IMR-90 (cell line): ENCODE measurements at regions not wholly inside any gene's neighbourhood (a gene's known extent, or its start where the extent isn't known, plus 50 kb on each side); places are given as distances from the start of the nearest gene placed in this dataset.
"Not testable (repeated sequence)": the region's sequence is repeated elsewhere in the genome, so short reads cannot be mapped to it uniquely, and the experiment has no call there.

Experiments
- ATAC-seq: fragments of 200-7000 bp; cut with Tn5 transposase; 2 replicates; pipeline ENCODE4 v1.9.1; 2020; ENCODE audit warnings: low read depth, mild to moderate bottlenecking, moderate library complexity
- BruUV-seq: library from RNA; stranded (reverse); fragments of 400-500 nt; replicated peaks from 2 replicates; lab custom pipeline; 2021; lab: Mats Ljungman, UMichigan
- CTCF ChIA-PET: fragments of 300-600 bp; formaldehyde crosslinking; extraction: SDS; loops from one replicate; lab custom pipeline; 2021; ENCODE audit warnings: antibody characterized with exemption; lab: Yijun Ruan, JAX
- POLR2A ChIA-PET: fragments of 300-600 bp; sonication (Branson Sonifier 250); formaldehyde crosslinking; loops from one replicate; lab custom pipeline; 2022; ENCODE audit warnings: antibody characterized with exemption; ENCODE audit not compliant: unreplicated experiment; lab: Charles Lee
- DNase-seq: peaks from one replicate; pipeline ENCODE4 v3.0.0; 2013
- H2AFZ ChIP-seq: replicated peaks from 2 replicates; pipeline ENCODE3; 2013; ENCODE audit warnings: low read length, mild to moderate bottlenecking; ENCODE audit not compliant: poor library complexity
- H2AK5ac ChIP-seq: 2 replicates; pipeline ENCODE4 v1.6.1; 2013; ENCODE audit warnings: low read depth, low read length, inconsistent platforms
- H2AK9ac ChIP-seq: replicated peaks from 2 replicates; pipeline ENCODE3; 2013; ENCODE audit warnings: mild to moderate bottlenecking, low read depth, low read length, moderate library complexity; ENCODE audit not compliant: poor library complexity
- H2BK120ac ChIP-seq: 2 replicates; pipeline ENCODE4 v1.6.1; 2013; ENCODE audit warnings: low read depth, low read length, inconsistent platforms
- H2BK15ac ChIP-seq: 3 replicates; pipeline ENCODE4 v1.6.1; 2013; ENCODE audit warnings: low read depth, low read length, inconsistent platforms
- H2BK20ac ChIP-seq: 2 replicates; pipeline ENCODE4 v1.6.1; 2013; ENCODE audit warnings: low read depth, mild to moderate bottlenecking, inconsistent platforms, low read length, moderate library complexity
- H2BK5ac ChIP-seq: 2 replicates; pipeline ENCODE4 v1.6.1; 2013; ENCODE audit warnings: mild to moderate bottlenecking, low read depth, low read length, inconsistent platforms; ENCODE audit not compliant: poor library complexity, severe bottlenecking
- H3K14ac ChIP-seq: replicated peaks from 2 replicates; pipeline ENCODE4 v1.6.1; 2013; ENCODE audit warnings: low read depth, low read length, inconsistent platforms
- H3K18ac ChIP-seq: 2 replicates; pipeline ENCODE4 v1.6.1; 2013; ENCODE audit warnings: low read depth, low read length, control low read depth
- H3K23ac ChIP-seq: 2 replicates; pipeline ENCODE4 v1.6.1; 2013; ENCODE audit warnings: low read depth, low read length, inconsistent platforms
- H3K27ac ChIP-seq: 2 replicates; pipeline ENCODE4 v1.5.1; 2013; ENCODE audit warnings: mild to moderate bottlenecking, control low read depth, low read length; ENCODE audit not compliant: insufficient read depth
- H3K27me3 ChIP-seq: 2 replicates; pipeline ENCODE4 v1.6.1; 2013; ENCODE audit warnings: low read length; ENCODE audit not compliant: control insufficient read depth, insufficient read depth
- H3K36me3 ChIP-seq: 2 replicates; pipeline ENCODE4 v1.6.1; 2013; ENCODE audit warnings: low read length, mixed read lengths; ENCODE audit not compliant: control insufficient read depth, insufficient read depth
- H3K4ac ChIP-seq: 2 replicates; pipeline ENCODE4 v1.6.1; 2013; ENCODE audit warnings: low read depth, low read length, inconsistent platforms
- H3K4me1 ChIP-seq: 2 replicates; pipeline ENCODE4 v1.6.1; 2013; ENCODE audit warnings: low read length, mixed read lengths; ENCODE audit not compliant: control insufficient read depth, insufficient read depth
- H3K4me2 ChIP-seq: 2 replicates; pipeline ENCODE4 v1.6.1; 2013; ENCODE audit warnings: low read depth, mild to moderate bottlenecking, control low read depth, low read length, moderate library complexity
- H3K4me3 ChIP-seq: 2 replicates; pipeline ENCODE4 v1.5.1; 2013; ENCODE audit warnings: low read depth, mild to moderate bottlenecking, control low read depth, low read length, moderate library complexity; ENCODE audit not compliant: insufficient read depth
- H3K56ac ChIP-seq: 2 replicates; pipeline ENCODE4 v1.6.1; 2013; ENCODE audit warnings: low read length, inconsistent platforms; ENCODE audit not compliant: insufficient read depth; ENCODE audit errors: extremely low read depth
- H3K79me1 ChIP-seq, 2 experiments: 2 replicates each; pipeline ENCODE4 v1.6.1; 2013; ENCODE audit warnings: low read length in 2 of 2, inconsistent platforms in 1 of 2, low read depth in 1 of 2
- H3K9ac ChIP-seq: 2 replicates; pipeline ENCODE4 v1.6.1; 2013; ENCODE audit warnings: low read depth, low read length, control low read depth
- H3K9me1 ChIP-seq: 2 replicates; pipeline ENCODE4 v1.6.1; 2013; ENCODE audit warnings: low read length, inconsistent platforms; ENCODE audit not compliant: insufficient read depth
- H3K9me3 ChIP-seq: 2 replicates; pipeline ENCODE4 v1.6.1; 2013; ENCODE audit warnings: low read length; ENCODE audit not compliant: control insufficient read depth, insufficient read depth
- H4K20me1 ChIP-seq: 2 replicates; pipeline ENCODE4 v1.6.1; 2013; ENCODE audit warnings: low read length, inconsistent platforms; ENCODE audit not compliant: insufficient read depth
- H4K5ac ChIP-seq: 2 replicates; pipeline ENCODE4 v1.6.1; 2013; ENCODE audit warnings: mild to moderate bottlenecking, low read depth, low read length, control low read depth
- H4K8ac ChIP-seq, 2 experiments: 2 replicates each; pipeline ENCODE4 v1.6.1; 2013; ENCODE audit warnings: low read depth in 2 of 2, low read length in 2 of 2, control low read depth in 1 of 2, inconsistent platforms in 1 of 2
- H4K91ac ChIP-seq: 2 replicates; pipeline ENCODE4 v1.6.1; 2013; ENCODE audit warnings: low read depth, low read length, inconsistent platforms; ENCODE audit not compliant: insufficient read depth
- WGBS, 2 experiments: methylation state at CpG; one replicate each; pipeline versions ENCODE4 v1.1.5 to v1.1.7; 2013; ENCODE audit warnings: missing lambda C conversion rate in 2 of 2; ENCODE audit not compliant: insufficient read length in 1 of 2; ENCODE audit errors: extremely low coverage in 2 of 2; 5-methylcytosine and 5-hydroxymethylcytosine counted together
- dilution Hi-C: fragments of 300-500 bp; cut with HindIII; formaldehyde crosslinking; loops from one replicate; pipeline ENCODE4 v1.14.3; 2018; ENCODE audit warnings: low sequenced_read_pairs; ENCODE audit not compliant: unreplicated experiment
- in situ Hi-C: fragments of 300-500 bp; cut with MboI; formaldehyde crosslinking; loops from 3 replicates; pipeline ENCODE4 v1.14.3; 2019; ENCODE audit warnings: low sequenced_read_pairs, inconsistent platforms, mixed read lengths
- intact Hi-C: fragments of 100-400 bp; cut with micrococcal nuclease; formaldehyde crosslinking; loops from 2 replicates; pipeline ENCODE4 v1.10.0; 2022

DNA sequence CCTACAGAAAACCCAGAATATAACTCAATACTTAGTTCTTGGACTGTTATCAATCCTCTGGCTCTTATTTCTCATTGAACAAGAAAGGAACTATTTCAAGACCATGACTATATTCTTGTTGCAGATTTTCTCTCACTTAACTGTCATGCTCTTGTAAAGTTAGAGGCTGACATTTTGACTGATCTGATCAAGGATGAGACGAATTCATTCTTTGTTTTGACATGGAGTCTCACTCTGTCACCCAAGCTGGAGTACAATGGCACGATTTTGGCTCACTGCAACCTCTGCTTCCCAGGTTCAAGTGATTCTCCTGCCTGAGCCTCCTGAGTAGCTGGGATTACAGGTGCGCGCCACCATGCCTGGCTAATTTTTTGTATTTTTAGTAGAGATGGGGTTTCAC is 367.9 kb upstream of the SEMA3C start:
- DNase-seq, H3K36me3 ChIP-seq, H2AK5ac ChIP-seq, H2BK15ac ChIP-seq, H4K5ac ChIP-seq, H2AK9ac ChIP-seq, H3K14ac ChIP-seq, in situ Hi-C loops, H2BK120ac ChIP-seq, H2BK5ac ChIP-seq, H3K23ac ChIP-seq, H3K4me2 ChIP-seq, BruUV-seq, POLR2A ChIA-PET, H3K18ac ChIP-seq, H3K9me3 ChIP-seq, H4K91ac ChIP-seq, H3K9me1 ChIP-seq, H3K4me1 ChIP-seq, H3K4me3 ChIP-seq, ATAC-seq, H2AFZ ChIP-seq, H3K4ac ChIP-seq, H3K79me1 ChIP-seq, H3K27ac ChIP-seq, H3K9ac ChIP-seq, CTCF ChIA-PET, H4K8ac ChIP-seq, H3K27me3 ChIP-seq, H3K56ac ChIP-seq, dilution Hi-C loops, H4K20me1 ChIP-seq: not testable (repeated sequence)
- intact Hi-C loops: loop anchor here (10.0 kb wide), 1 partner anchor 158 kb away; no protein-coding TSS in a partner anchor
- H2BK20ac ChIP-seq: peak overlapping the region; percentile 54; the same call in 1 of the 2 replicates
- WGBS, 2 experiments: 67% methylated on average over 1 of the region's 4 CpGs; no CpG with 5 or more reads in 1 of the 2 experiments
